ENCODE measurements at regions not wholly inside any gene's neighbourhood (a gene's known extent, or its start where the extent isn't known, plus 50 kb on each side); places are given as distances from the start of the nearest gene placed in this dataset.
"Not testable (repeated sequence)": the region's sequence is repeated elsewhere in the genome, so short reads cannot be mapped to it uniquely, and the experiment has no call there.

GRCh38 chr13:79190932-79191331, 215.1 kb downstream of the RBM26 start:
- intact Hi-C loops (cut with DNase I), result no loop called here
- H3K4me1 ChIP-seq, result no peaks in the 10 kb centered on the region
- H3K27me3 ChIP-seq, result no peaks in the 10 kb centered on the region
- TF ChIP-seq POLR2A (IDR thresholded peaks at IDR 0.05) (no peak), CTCF (IDR thresholded peaks at IDR 0.05) (no peak)
- H3K27ac ChIP-seq, result no peak overlapping the region
- no peak for DNase-seq
- 47% methylated on average over 2 of the region's 2 CpGs for WGBS (ENCODE audit: insufficient coverage, low coverage, low lambda C conversion rate, missing lambda C conversion rate)
- H3K4me3 ChIP-seq, result no peak overlapping the region
- H3K9me3 ChIP-seq, result no peaks in the 10 kb centered on the region
- ATAC-seq, result peak in 2 of 4 donors; percentile 31 to 54
- H3K36me3 ChIP-seq, result no peaks in the 10 kb centered on the region

GRCh38 chr13:79187917-79188690, 218.0 kb downstream of the RBM26 start:
- WGBS (ENCODE audit: insufficient coverage, low coverage, low lambda C conversion rate, missing lambda C conversion rate), result 60% methylated on average over 3 of the region's 3 CpGs
- Histone ChIP-seq H3K9me3 (no peaks in the 10 kb centered on the region), H3K36me3 (no peaks in the 10 kb centered on the region), H3K27me3 (no peaks in the 10 kb centered on the region), H3K4me3 (no peak overlapping the region), H3K27ac (no peak overlapping the region), H3K4me1 (no peaks in the 10 kb centered on the region)
- TF ChIP-seq CTCF (IDR thresholded peaks at IDR 0.05) (no peak), POLR2A (IDR thresholded peaks at IDR 0.05) (no peak)
- ATAC-seq (no peak), DNase-seq (no peak)
- intact Hi-C loops (cut with DNase I), result no loop called here

- Histone ChIP-seq H3K36me3 (no peaks in the 10 kb centered on the region), H3K9me3 (no peaks in the 10 kb centered on the region), H3K4me3 (no peak overlapping the region), H3K27ac (no peak overlapping the region), H3K27me3 (no peaks in the 10 kb centered on the region), H3K4me1 (no peaks in the 10 kb centered on the region)
- TF ChIP-seq CTCF (IDR thresholded peaks at IDR 0.05), result no peak
- no peak for TF ChIP-seq POLR2A (IDR thresholded peaks at IDR 0.05)
- 21% methylated on average over 3 of the region's 3 CpGs for WGBS (ENCODE audit: insufficient coverage, low coverage, low lambda C conversion rate, missing lambda C conversion rate)
- intact Hi-C loops (cut with DNase I), result no loop called here
- ATAC-seq (peak; percentile 39 to 88 (median 58)), DNase-seq (no peak)
Observed at GRCh38 chr13:79185580-79185979, 220.5 kb downstream of the RBM26 start.

GRCh38 chr13:79183231-79183630, 222.8 kb downstream of the RBM26 start:
- intact Hi-C loops (cut with DNase I), result no loop called here
- Histone ChIP-seq H3K27me3 (no peaks in the 10 kb centered on the region), H3K4me3 (no peak overlapping the region), H3K27ac (no peak overlapping the region), H3K36me3 (no peaks in the 10 kb centered on the region), H3K9me3 (no peaks in the 10 kb centered on the region), H3K4me1 (no peaks in the 10 kb centered on the region)
- ATAC-seq (no peak), DNase-seq (no peak)
- TF ChIP-seq POLR2A (IDR thresholded peaks at IDR 0.05), result no peak
- TF ChIP-seq CTCF (IDR thresholded peaks at IDR 0.05), result no peak
- WGBS (ENCODE audit: insufficient coverage, low coverage, low lambda C conversion rate, missing lambda C conversion rate), result 75% methylated on average over 1 of the region's 2 CpGs

GRCh38 chr13:79173691-79174090, 232.4 kb downstream of the RBM26 start:
- ATAC-seq; intact Hi-C loops (cut with DNase I); H3K27me3 ChIP-seq; DNase-seq; H3K4me3 ChIP-seq; H3K36me3 ChIP-seq; H3K9me3 ChIP-seq; H3K27ac ChIP-seq; H3K4me1 ChIP-seq: not testable (repeated sequence)

GRCh38 chr13:79172924-79173323, 233.1 kb downstream of the RBM26 start:
- H3K27me3 ChIP-seq; intact Hi-C loops (cut with DNase I); ATAC-seq; H3K4me1 ChIP-seq; H3K27ac ChIP-seq; H3K9me3 ChIP-seq; DNase-seq; H3K36me3 ChIP-seq; H3K4me3 ChIP-seq: not testable (repeated sequence)
